SU-DHL-6 (cell line): ENCODE measurements at regions not wholly inside any gene's neighbourhood (a gene's known extent, or its start where the extent isn't known, plus 50 kb on each side); places are given as distances from the start of the nearest gene placed in this dataset.

Experiments
- H2AFZ ChIP-seq: fragments of 200-600 bp; sonication (generic); 2 replicates; pipeline ENCODE4 v1.6.1; 2014; ENCODE audit warnings: low read depth, mild to moderate bottlenecking, moderate library complexity, mixed read lengths, antibody characterized with exemption, low read length; ENCODE audit not compliant: severe bottlenecking
- H3F3A ChIP-seq: fragments of 200-600 bp; shearing (Covaris generic); 2 replicates; pipeline ENCODE4 v1.6.0; 2016; ENCODE audit warnings: antibody characterized with exemption, mild to moderate bottlenecking; ENCODE audit not compliant: insufficient read depth
- H3K27ac ChIP-seq: fragments of 200-600 bp; sonication (generic); 2 replicates; pipeline ENCODE4 v1.5.1; 2016; ENCODE audit warnings: low read depth, mild to moderate bottlenecking, low read length, moderate library complexity, mixed read lengths
- H3K27me3 ChIP-seq: fragments of 200-600 bp; sonication (generic), shearing (Covaris generic); 2 replicates; pipeline ENCODE4 v1.6.0; 2014; ENCODE audit warnings: mild to moderate bottlenecking, low read length
- H3K36me3 ChIP-seq: fragments of 200-600 bp; sonication (generic); 2 replicates; pipeline ENCODE4 v1.6.1; 2014; ENCODE audit warnings: mild to moderate bottlenecking, low read length, mixed read lengths
- H3K4me2 ChIP-seq: fragments of 300-600, 200-600 bp; shearing (Covaris generic), sonication (generic); 2 replicates; pipeline ENCODE4 v1.6.0; 2014; ENCODE audit warnings: low read length, low read depth, mild to moderate bottlenecking; ENCODE audit not compliant: poor library complexity, severe bottlenecking
- H3K4me3 ChIP-seq: fragments of 200-600 bp; sonication (generic); 2 replicates; pipeline ENCODE4 v1.5.1; 2014; ENCODE audit warnings: antibody characterized with exemption, low read length, mild to moderate bottlenecking, mixed read lengths; ENCODE audit not compliant: insufficient read depth, poor library complexity, severe bottlenecking
- H3K79me2 ChIP-seq: fragments of 200-600 bp; sonication (generic); 2 replicates; pipeline ENCODE4 v1.6.1; 2014; ENCODE audit warnings: mild to moderate bottlenecking, low read length, moderate library complexity; ENCODE audit not compliant: insufficient read depth
- H3K9ac ChIP-seq: fragments of 200-600 bp; sonication (generic); 2 replicates; pipeline ENCODE4 v1.7.0; 2014; ENCODE audit warnings: mild to moderate bottlenecking, low read length
- H3K9me2 ChIP-seq: fragments of 200-600 bp; sonication (generic); replicated peaks from 2 replicates; pipeline ENCODE4 v1.6.1; 2014; ENCODE audit warnings: low read length; ENCODE audit not compliant: insufficient read depth
- H3K9me3 ChIP-seq: fragments of 200-600 bp; sonication (generic); 2 replicates; pipeline ENCODE4 v1.6.1; 2014; ENCODE audit warnings: low read length, mixed read lengths; ENCODE audit not compliant: insufficient read depth
- H4K20me1 ChIP-seq: fragments of 200-600 bp; sonication (generic); 2 replicates; pipeline ENCODE4 v1.6.1; 2014; ENCODE audit warnings: low read depth, mild to moderate bottlenecking, antibody characterized with exemption, low read length, moderate library complexity, mixed read lengths
- EZH2phosphoT487 ChIP-seq: fragments of 200-600 bp; sonication (generic), shearing (Covaris generic); conservative IDR thresholded peaks from 2 replicates; pipeline ENCODE4 v1.6.1; 2018; ENCODE audit warnings: mild to moderate bottlenecking, antibody characterized with exemption, low read length, moderate library complexity, mixed read lengths
- TF ChIP-seq, protein P1 (sequence below): fragments of 200-600 bp; sonication (generic); IDR thresholded peaks from one replicate; pipeline ENCODE4 v1.5.1; 2017; ENCODE audit warnings: antibody characterized with exemption, mild to moderate bottlenecking, low read length, moderate library complexity; ENCODE audit not compliant: insufficient read depth, poor library complexity, severe bottlenecking

DNA sequence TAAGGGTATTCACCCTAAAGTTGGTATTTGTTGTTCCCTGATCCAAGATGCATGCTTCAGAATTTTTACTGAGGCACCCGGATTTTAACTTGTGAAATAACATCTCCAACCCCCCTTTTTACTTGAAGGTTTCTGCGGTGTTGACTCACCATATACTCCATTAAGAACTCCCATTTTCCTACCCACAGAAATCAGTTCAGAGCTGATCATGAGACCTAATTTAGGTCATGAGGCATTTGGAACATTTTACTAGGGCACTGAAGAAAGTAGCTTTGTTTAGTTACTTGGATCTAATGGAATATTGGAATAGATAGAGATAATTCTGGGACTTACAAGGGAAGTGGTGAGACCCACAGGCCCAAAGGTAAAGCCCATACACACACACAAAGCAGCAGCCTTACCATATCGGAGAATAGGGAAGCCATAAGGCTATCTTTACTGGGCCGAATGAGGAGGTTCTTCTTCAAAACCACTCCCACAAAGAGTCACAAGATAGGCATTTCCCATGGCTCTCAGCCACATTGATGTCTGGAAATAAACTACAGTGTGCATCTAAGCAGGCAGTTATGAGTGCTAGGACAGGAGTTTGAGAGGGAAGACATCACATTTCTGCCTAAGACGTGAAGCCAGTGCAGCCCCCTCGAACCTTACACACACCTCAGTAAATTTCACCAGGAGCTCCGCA, 681.0 kb upstream of the LRRTM4 start:
- Histone ChIP-seq H3K9me2 (no peaks in the 10 kb centered on the region), H3K79me2 (no peaks in the 10 kb centered on the region), H4K20me1 (no peaks in the 10 kb centered on the region), H2AFZ (no peak overlapping the region), H3K4me3 (no peak overlapping the region), H3K4me2 (no peak overlapping the region), H3K36me3 (no peaks in the 10 kb centered on the region), H3K9ac (no peak overlapping the region), H3K27me3 (no peaks in the 10 kb centered on the region), H3F3A (no peaks in the 10 kb centered on the region), H3K9me3 (no peaks in the 10 kb centered on the region), H3K27ac (no peak overlapping the region)
- TF ChIP-seq, protein P1, sequence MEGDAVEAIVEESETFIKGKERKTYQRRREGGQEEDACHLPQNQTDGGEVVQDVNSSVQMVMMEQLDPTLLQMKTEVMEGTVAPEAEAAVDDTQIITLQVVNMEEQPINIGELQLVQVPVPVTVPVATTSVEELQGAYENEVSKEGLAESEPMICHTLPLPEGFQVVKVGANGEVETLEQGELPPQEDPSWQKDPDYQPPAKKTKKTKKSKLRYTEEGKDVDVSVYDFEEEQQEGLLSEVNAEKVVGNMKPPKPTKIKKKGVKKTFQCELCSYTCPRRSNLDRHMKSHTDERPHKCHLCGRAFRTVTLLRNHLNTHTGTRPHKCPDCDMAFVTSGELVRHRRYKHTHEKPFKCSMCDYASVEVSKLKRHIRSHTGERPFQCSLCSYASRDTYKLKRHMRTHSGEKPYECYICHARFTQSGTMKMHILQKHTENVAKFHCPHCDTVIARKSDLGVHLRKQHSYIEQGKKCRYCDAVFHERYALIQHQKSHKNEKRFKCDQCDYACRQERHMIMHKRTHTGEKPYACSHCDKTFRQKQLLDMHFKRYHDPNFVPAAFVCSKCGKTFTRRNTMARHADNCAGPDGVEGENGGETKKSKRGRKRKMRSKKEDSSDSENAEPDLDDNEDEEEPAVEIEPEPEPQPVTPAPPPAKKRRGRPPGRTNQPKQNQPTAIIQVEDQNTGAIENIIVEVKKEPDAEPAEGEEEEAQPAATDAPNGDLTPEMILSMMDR: no peak
- TF ChIP-seq EZH2phosphoT487: no peak

DNA sequence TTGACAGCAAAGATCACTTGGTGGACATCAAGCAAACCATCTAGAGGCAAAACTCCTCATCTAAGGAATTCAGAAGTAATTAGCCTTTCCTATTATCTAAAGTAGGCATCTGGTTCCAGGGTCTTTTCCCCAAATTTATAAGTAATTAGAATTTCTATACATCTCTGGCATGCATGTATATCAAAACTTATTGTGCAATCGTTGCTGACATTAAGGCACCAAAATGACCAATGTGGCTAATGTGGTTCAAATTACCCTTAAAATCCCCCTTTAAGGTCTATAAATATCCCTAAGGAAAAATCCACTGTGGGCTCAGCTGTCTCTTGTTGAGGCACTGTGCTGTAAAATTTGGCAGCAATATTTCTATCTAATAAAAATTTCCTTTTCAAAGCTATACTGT, 695.9 kb upstream of the LRRTM4 start:
- Histone ChIP-seq H3K27me3 (no peaks in the 10 kb centered on the region), H3K4me3 (no peak overlapping the region), H3K27ac (no peak overlapping the region), H3K79me2 (no peaks in the 10 kb centered on the region), H3K9ac (no peak overlapping the region), H3K4me2 (no peak overlapping the region), H3K9me2 (no peaks in the 10 kb centered on the region), H3K9me3 (no peaks in the 10 kb centered on the region), H3F3A (no peaks in the 10 kb centered on the region), H4K20me1 (no peaks in the 10 kb centered on the region), H3K36me3 (no peaks in the 10 kb centered on the region), H2AFZ (no peak overlapping the region)
- no peak for TF ChIP-seq EZH2phosphoT487
- TF ChIP-seq, protein P1: no peak

DNA sequence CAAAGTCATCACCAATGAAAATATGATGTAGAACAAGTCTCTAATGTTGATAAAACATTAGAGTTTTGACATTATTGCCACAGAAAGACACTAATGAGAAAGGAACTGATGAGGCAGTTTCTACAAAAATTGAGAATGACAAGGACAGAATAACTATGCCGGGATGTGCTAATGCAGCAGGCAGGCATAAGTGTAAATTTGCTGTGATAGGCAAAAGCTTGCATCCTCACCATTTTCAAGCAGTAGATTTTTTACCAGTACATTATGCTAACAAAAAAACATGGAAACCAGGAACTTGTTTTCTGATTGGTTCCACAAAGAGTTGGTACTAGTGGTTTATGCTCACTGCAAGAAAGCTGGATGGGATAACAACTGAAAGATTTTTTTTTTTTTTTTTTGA, 715.5 kb upstream of the LRRTM4 start:
- Histone ChIP-seq H3K36me3 (no peaks in the 10 kb centered on the region), H2AFZ (no peak overlapping the region), H3K9me2 (no peaks in the 10 kb centered on the region), H4K20me1 (no peaks in the 10 kb centered on the region), H3K27ac (no peak overlapping the region), H3K4me3 (no peak overlapping the region), H3K9me3 (no peaks in the 10 kb centered on the region), H3K9ac (no peak overlapping the region), H3K4me2 (no peak overlapping the region), H3K27me3 (no peaks in the 10 kb centered on the region), H3F3A (no peaks in the 10 kb centered on the region), H3K79me2 (no peaks in the 10 kb centered on the region)
- TF ChIP-seq, protein P1: no peak
- TF ChIP-seq EZH2phosphoT487: no peak
